Stimulated activated CD8-positive, alpha-beta memory T cell treated with anti-CD3 and anti-CD28 coated beads, Interleukin-2, amount 100 ng/mL, for 48 hours (primary cell): ENCODE measurements at regions not wholly inside any gene's neighbourhood (a gene's known extent, or its start where the extent isn't known, plus 50 kb on each side); places are given as distances from the start of the nearest gene placed in this dataset.
"Not testable (repeated sequence)": the region's sequence is repeated elsewhere in the genome, so short reads cannot be mapped to it uniquely, and the experiment has no call there.

ENCODE experiments used
- DNase-seq, 2 donors: peaks; one replicate each; pipeline ENCODE4 v3.0.0-alpha.2; 2020; ENCODE audit warnings: low read depth in 2 of 2

- DNase-seq: no peak
Measured at GRCh38 chr3:88947013-88947412, 160.4 kb upstream of the EPHA3 start.

GRCh38 chr3:88954853-88955252, 152.6 kb upstream of the EPHA3 start:
- no peak for DNase-seq

DNA sequence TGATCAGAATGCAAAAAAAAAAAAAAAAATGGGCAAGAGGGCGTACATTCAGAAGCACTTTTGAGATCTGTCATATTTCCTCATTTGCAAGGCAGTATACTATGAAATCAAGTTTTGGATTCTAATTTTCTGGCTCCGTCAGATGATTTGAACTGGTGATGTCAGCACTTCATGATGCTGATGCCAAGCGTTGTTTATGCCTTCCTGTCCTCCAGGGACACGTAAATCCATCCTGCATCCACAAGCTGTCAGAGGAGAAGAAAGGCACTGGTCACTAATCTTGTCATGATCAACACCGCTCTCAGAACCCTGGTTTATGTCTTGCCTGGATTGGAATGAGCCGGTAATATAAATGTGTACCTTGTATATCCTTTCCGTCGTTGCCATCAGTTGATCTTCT, 152.1 kb upstream of the EPHA3 start:
- no peak for DNase-seq

GRCh38 chr3:88957711-88958439, 149.5 kb upstream of the EPHA3 start:
- DNase-seq: no peak

DNA sequence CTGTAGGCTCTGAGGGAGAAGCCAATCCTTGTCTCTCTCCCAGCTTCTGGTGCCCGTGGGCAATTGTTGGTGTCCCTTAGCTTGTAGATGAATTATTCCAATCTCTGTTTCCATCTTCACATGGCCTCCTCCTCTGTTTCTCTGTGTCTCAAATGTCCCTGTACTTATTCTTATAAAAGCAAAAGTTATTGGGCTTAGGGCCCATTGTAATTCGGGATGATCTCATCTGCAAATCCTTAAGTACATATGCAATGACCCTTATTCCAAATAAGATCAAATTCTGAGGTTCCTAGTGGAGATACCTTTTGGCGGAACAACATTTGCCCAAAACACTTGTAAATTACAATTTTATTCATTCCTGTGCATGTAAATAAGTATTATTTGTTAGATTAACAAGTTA, 147.4 kb upstream of the EPHA3 start:
- no peak for DNase-seq

GRCh38 chr3:88963003-88963402, 144.4 kb upstream of the EPHA3 start:
- DNase-seq: no peak

- DNase-seq: no peak
Measured at GRCh38 chr3:88979760-88980159, 127.7 kb upstream of the EPHA3 start.

DNA sequence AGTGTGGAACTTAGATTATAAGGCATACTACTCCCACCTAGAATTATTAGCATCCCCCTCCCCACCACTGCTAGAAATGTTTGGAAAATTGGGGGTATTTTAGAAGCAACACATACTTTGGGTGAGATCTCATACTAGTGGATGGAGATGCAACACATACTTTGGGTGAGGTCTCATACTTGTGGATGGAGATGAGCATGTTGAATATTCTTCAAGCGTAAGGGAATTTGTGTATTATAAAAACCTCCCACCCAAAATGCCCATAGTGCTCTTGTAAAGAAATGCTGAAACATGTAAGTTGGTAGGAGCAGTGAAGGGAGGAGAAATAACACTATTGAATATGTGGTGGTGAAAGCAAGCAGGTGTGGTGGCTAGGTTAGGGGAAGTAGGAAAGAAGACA, 124.0 kb upstream of the EPHA3 start:
- DNase-seq: no peak

DNA sequence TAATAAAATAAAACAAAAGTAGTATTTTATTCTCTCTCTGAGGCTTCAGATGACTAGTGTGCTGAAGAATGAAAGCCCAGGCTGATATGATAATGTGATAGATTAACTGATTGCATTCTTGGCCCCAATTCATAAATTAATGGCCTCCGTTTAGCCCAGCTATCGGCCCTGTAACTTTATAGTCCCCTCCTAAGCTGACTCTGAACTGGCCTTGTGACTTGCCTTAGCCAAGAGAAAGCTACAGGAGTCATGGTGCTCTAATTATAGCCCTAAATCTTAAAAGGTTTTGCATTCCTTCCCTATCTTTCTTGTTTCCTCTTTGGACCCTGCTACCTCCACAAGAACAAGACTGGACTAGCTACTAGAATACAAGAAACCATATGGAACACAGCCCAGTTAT, 123.2 kb upstream of the EPHA3 start:
- DNase-seq: no peak

DNA sequence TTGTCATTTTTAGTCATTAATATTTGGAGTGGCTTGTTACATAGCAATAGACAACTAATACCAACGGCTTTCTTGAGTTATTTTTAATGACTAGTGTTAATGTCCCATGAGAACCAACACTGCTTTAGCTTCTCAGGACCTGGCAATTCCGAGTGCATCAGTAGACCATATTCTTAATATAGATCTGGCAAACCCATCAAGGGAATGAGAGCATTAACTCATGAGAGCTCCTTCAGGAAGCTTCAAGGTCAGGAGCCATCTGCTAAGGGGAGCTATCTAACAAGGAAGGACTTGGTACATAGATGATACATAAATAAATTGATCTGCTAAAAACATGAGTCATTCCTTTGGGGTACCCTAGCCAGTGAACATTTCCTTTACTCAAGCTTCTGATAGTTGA, 122.6 kb upstream of the EPHA3 start:
- DNase-seq: no peak

- no peak for DNase-seq
Measured at GRCh38 chr3:88985491-88985890, 121.9 kb upstream of the EPHA3 start.

DNA sequence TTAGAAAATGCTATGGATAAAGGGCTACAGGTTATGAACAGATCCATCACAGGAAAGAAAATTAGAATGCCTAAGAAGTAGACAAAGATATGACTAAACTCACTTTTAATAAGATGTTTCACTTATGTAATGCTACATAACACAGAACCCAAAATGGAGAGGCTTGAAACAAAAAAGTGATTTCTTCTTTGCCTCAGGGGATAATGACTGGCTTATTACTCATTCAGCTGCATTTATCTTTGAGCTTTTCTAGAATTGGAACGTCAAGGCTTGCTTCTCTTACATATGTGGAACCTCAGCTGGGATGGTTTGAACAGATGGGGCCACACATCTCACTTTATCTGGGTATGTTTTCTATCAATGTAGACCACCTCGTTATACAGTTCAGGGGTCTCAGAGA, 120.6 kb upstream of the EPHA3 start:
- no peak for DNase-seq

GRCh38 chr3:88987776-88988175, 119.6 kb upstream of the EPHA3 start:
- DNase-seq: no peak

GRCh38 chr3:88988906-88989305, 118.5 kb upstream of the EPHA3 start:
- DNase-seq: no peak

DNA sequence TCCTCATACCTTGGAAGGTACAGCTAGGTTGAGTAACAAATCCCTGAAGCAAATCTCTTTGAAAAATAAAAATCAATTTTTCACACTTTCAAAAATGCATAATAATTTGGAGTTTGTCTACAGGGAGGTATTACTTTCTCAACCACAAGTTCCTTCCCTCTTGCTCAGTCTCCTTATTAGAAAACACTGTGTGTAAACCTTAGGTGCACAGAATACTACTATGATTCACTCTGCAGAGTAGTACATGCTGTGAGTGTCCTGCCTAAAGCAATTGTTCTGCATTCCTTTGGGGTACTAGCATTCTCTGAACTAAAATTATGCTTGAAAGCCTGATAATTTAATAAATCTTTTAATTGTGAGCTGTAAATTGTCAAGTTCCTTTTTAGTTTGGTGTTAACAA, 115.9 kb upstream of the EPHA3 start:
- no peak for DNase-seq

DNA sequence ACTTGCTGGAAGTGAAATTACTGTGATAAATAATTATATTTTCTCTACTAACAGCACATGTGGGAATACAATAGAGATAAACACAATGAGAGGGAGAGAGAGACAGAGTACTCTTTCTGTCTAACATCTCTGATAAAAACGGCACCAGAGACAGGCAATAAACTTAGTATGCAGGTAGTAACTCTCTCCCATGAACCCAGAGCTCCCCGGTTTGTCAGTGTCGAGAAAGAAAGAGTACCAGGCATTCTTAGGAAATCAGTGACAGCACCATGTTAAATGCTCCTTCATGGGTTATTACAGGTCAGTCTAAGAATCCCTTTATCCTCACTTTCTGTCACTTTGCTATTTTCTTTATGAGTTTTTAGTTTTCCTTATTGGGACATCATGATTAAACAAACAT, 110.7 kb upstream of the EPHA3 start:
- no peak for DNase-seq

DNA sequence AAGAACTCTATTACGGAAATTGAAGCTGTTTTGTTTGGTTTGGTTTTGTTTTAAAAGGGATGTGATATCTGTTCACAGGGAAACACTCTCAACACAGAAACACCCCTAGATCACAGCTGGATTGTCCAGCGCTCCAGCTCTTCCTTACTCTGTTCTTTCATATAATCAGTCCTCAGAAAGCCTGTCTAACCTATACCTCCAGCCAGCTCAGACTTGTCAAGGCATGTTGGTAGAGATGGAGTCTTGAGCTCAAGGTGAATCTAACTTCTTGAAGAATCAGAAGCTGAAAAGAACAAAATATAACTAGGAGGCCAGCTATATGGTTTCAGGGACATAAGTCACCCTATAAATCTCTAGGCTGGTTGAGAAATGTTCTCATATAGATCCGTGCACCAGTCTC, 110.2 kb upstream of the EPHA3 start:
- no peak for DNase-seq

GRCh38 chr3:89000886-89001285, 106.5 kb upstream of the EPHA3 start:
- no peak for DNase-seq

DNA sequence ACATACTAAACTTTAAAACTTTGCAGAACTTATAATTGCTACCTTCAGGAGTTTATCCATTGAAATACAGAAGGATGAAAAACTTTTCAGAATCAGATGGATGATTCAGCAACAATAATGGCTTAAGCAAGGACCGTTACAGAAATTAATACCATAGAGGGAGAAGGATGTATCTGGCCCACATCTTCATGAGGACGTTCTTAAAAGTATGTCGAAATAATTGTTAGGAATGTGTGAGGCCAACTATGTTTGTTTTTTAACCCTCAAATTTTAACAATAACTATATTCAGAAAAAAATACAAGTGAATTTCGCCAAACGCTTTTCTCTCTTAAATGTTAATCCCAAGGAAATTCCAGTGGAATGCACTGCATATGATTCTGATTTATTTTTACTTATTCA, 105.2 kb upstream of the EPHA3 start:
- DNase-seq: no peak

- DNase-seq: no peak
Measured at GRCh38 chr3:89013536-89013935, 93.9 kb upstream of the EPHA3 start.

DNA sequence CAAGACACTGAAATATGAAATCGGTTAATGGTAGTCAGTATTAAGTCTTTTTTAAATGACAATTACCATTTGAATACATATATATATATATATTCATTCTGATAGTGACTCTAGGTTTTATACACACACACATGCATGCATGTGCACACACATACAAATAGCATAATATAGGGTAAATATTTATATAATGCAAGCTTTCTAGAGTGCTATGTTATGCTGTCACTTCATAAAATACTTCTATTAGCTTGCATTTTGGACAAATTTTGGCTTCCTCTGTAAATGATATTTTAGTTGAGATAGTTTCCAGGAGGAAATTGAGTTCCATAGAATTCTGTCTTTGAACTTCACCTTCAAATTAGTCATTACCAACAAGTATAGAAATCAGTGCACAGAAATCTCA, 89.9 kb upstream of the EPHA3 start:
- no peak for DNase-seq

DNA sequence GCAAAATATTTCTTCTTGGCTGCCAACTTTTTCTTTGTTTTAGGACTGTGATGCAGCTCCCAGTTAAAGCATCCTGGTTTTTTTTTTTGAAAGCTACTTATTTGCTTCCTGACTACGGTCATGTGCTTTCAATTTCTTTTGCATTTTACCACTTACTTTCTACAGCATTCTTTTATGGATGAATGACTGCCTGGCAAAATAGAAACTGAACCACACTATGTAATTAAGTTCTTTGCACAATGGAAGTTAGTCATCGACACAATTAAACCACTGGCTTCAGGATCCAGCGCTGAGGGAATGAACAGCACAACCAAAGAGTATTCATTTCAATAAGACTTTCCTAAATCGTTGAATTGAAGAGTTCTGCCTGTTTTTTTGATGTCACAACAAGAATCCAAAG, 82.2 kb upstream of the EPHA3 start:
- DNase-seq: no peak

GRCh38 chr3:89032346-89033013, 74.9 kb upstream of the EPHA3 start:
- no peak for DNase-seq

DNA sequence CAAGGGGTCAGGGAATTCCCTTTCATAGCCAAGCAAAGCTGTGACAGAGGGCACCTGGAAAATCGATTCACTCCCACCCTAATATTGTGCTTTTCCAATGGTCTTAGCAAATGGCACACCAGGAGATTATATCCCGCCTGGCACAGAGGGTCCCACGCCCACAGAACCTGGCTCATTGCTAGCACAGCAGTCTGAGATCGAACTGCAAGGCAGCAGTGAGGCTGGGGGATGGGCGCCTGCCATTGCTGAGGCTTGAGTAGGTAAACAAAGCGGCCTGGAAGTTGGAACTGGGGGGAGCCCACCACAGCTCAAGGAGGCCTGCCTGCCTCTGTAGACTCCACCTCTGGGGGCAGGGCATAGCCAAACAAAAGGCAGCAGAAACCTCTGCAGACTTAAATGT, 72.7 kb upstream of the EPHA3 start:
- DNase-seq: not testable (repeated sequence)
